Smooth muscle cell (in vitro differentiated cells): ENCODE measurements at regions not wholly inside any gene's neighbourhood (a gene's known extent, or its start where the extent isn't known, plus 50 kb on each side); places are given as distances from the start of the nearest gene placed in this dataset.

ENCODE experiments used
- DNase-seq: peaks from one replicate; lab custom pipeline; 2025; ENCODE audit not compliant: unreplicated experiment; lab: John Stamatoyannopoulos, UW
- H2AFZ ChIP-seq: fragments of 200-600 bp; sonication (generic); 2 replicates; pipeline ENCODE4 v1.6.0; 2016; ENCODE audit warnings: antibody characterized with exemption, low read depth, mild to moderate bottlenecking
- H3F3A ChIP-seq: fragments of 200-600 bp; sonication (generic); 2 replicates; pipeline ENCODE4 v1.6.0; 2017; ENCODE audit warnings: antibody characterized with exemption, low read depth
- H3K27ac ChIP-seq: fragments of 200-600 bp; sonication (generic); 2 replicates; pipeline ENCODE4 v1.5.1; 2016; ENCODE audit warnings: low read depth, mild to moderate bottlenecking
- H3K27me3 ChIP-seq: fragments of 200-600 bp; sonication (generic); 2 replicates; pipeline ENCODE4 v1.6.1; 2016; ENCODE audit warnings: low read depth, mild to moderate bottlenecking
- H3K36me3 ChIP-seq: fragments of 200-600 bp; sonication (generic); 2 replicates; pipeline ENCODE4 v1.5.1; 2016; ENCODE audit warnings: low read depth
- H3K4me1 ChIP-seq: fragments of 200-600 bp; sonication (generic); 2 replicates; pipeline ENCODE4 v1.5.1; 2016; ENCODE audit warnings: low read depth
- H3K4me2 ChIP-seq: fragments of 200-600 bp; sonication (generic); 2 replicates; pipeline ENCODE4 v1.6.0; 2016; ENCODE audit warnings: mild to moderate bottlenecking
- H3K4me3 ChIP-seq: fragments of 200-600 bp; sonication (generic); 2 replicates; pipeline ENCODE4 v1.5.1; 2016; ENCODE audit warnings: mild to moderate bottlenecking
- H3K79me2 ChIP-seq: fragments of 200-600 bp; sonication (generic); 2 replicates; pipeline ENCODE4 v1.6.0; 2016; ENCODE audit warnings: low read depth, mild to moderate bottlenecking
- H3K9ac ChIP-seq: fragments of 200-600 bp; sonication (generic); 2 replicates; pipeline ENCODE4 v1.6.0; 2016; ENCODE audit warnings: low read depth
- H3K9me3 ChIP-seq: fragments of 200-600 bp; sonication (generic); replicated peaks from 2 replicates; pipeline ENCODE4 v1.5.1; 2016; ENCODE audit warnings: low read depth
- H4K20me1 ChIP-seq: fragments of 200-600 bp; sonication (generic); 2 replicates; pipeline ENCODE4 v1.6.0; 2016; ENCODE audit warnings: low read depth
- WGBS: methylation state at CpG from one replicate; pipeline ENCODE4 v1.1.7; 2016; ENCODE audit warnings: low lambda C conversion rate; 5-methylcytosine and 5-hydroxymethylcytosine counted together
- TF ChIP-seq, protein P1 (sequence below): fragments of 200-600 bp; sonication (generic); IDR thresholded peaks from 2 replicates; pipeline ENCODE4 v1.5.1; 2017; ENCODE audit warnings: borderline replicate concordance, mild to moderate bottlenecking, antibody characterized with exemption; ENCODE audit not compliant: insufficient read depth, poor library complexity, severe bottlenecking

DNA sequence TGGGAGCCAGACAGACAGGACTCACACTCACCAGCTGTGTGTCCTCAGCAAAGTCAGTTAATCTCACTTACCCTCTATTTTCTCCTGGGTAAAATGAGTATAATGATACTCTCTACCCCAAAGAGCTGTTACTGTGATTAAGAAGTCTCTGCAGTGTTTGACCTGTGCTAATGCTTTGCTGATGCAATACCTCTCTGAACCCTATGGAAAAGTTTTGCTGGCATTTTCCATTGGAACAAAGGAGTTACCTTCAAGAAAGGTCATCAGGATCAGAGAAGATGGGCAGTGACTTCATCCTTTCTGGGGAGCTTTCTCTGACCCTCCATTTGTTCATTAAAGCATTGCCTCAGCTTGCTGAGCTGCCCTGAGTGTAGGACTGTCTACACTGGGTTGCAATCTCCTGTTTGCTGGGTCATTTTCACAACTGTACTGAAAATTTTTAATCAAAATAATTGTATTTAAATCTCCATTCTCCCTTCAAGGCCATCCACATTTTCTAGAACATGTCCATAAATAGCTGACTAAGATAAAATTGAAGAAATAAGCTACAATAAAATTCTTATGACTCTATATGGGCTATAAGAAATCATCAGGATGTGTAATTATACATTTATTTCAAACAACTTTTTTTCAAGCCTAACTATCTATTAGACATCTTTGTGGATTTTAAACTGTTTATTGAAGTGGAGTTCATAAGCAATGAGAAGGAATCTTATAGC lies 272.8 kb upstream of the CPEB2 start:
- DNase-seq = no peak
- no peaks in the 10 kb centered on the region for H4K20me1 ChIP-seq
- H3K4me1 ChIP-seq = no peaks in the 10 kb centered on the region
- no peaks in the 10 kb centered on the region for H3K9me3 ChIP-seq
- TF ChIP-seq, protein P1, sequence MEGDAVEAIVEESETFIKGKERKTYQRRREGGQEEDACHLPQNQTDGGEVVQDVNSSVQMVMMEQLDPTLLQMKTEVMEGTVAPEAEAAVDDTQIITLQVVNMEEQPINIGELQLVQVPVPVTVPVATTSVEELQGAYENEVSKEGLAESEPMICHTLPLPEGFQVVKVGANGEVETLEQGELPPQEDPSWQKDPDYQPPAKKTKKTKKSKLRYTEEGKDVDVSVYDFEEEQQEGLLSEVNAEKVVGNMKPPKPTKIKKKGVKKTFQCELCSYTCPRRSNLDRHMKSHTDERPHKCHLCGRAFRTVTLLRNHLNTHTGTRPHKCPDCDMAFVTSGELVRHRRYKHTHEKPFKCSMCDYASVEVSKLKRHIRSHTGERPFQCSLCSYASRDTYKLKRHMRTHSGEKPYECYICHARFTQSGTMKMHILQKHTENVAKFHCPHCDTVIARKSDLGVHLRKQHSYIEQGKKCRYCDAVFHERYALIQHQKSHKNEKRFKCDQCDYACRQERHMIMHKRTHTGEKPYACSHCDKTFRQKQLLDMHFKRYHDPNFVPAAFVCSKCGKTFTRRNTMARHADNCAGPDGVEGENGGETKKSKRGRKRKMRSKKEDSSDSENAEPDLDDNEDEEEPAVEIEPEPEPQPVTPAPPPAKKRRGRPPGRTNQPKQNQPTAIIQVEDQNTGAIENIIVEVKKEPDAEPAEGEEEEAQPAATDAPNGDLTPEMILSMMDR = no peak
- no peak overlapping the region for H2AFZ ChIP-seq
- H3K4me2 ChIP-seq = no peak overlapping the region
- H3K27me3 ChIP-seq = no peaks in the 10 kb centered on the region
- H3K9ac ChIP-seq = no peak overlapping the region
- no peaks in the 10 kb centered on the region for H3K79me2 ChIP-seq
- H3K27ac ChIP-seq = no peak overlapping the region
- H3K36me3 ChIP-seq = no peaks in the 10 kb centered on the region
- H3K4me3 ChIP-seq = no peak overlapping the region
- no peaks in the 10 kb centered on the region for H3F3A ChIP-seq

DNA sequence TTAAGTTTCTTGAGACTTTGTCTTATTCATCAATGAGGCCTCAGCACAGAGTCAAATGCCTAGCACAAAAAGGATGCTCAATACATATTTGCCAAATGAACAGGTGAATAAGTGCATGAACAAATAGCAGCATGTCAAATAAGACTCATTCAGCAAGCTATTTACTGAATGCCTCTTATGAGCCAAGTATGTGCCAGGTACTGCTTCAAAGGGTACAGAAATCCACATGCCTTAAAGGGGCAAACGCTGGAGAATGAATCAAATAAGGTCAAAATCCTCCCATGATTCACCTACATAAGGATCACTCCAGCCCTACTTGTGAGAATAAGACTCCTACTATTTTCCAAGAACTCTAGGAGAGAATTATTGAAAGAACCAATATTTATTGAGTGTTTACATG lies 260.2 kb upstream of the CPEB2 start:
- H4K20me1 ChIP-seq = no peaks in the 10 kb centered on the region
- no peak overlapping the region for H3K4me3 ChIP-seq
- no peak overlapping the region for H3K9ac ChIP-seq
- WGBS = 92% methylated on average over 1 of the region's 1 CpG
- no peaks in the 10 kb centered on the region for H3K4me1 ChIP-seq
- no peak for DNase-seq
- H3K4me2 ChIP-seq = no peak overlapping the region
- no peaks in the 10 kb centered on the region for H3K36me3 ChIP-seq
- peaks cover 10% of the 10 kb centered on the region for H3K27me3 ChIP-seq
- TF ChIP-seq, protein P1 = no peak
- no peaks in the 10 kb centered on the region for H3F3A ChIP-seq
- H3K9me3 ChIP-seq = no peaks in the 10 kb centered on the region
- H2AFZ ChIP-seq = no peak overlapping the region
- H3K27ac ChIP-seq = no peak overlapping the region
- H3K79me2 ChIP-seq = no peaks in the 10 kb centered on the region

DNA sequence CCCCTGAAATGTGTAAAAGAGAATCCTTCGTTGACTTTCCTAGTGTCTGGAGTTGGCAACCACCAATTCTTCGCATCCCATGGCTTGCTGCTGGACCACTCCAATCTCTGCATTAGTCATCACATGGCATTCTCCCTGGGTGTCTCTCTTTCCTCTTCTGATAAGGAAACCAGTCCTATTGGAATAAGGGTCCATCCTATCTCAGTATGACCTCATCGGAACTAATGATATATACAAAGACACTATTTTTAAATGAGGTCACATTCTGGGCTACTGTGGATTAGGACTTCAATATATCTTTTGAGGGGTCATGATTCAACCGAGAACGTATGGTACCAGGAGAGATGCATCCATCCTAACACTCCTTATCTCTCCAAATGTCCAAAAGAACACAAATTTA lies 259.1 kb upstream of the CPEB2 start:
- no peaks in the 10 kb centered on the region for H3K4me1 ChIP-seq
- TF ChIP-seq, protein P1 = no peak
- no peak for DNase-seq
- no peak overlapping the region for H3K4me2 ChIP-seq
- H3K9ac ChIP-seq = no peak overlapping the region
- H4K20me1 ChIP-seq = no peaks in the 10 kb centered on the region
- H3F3A ChIP-seq = no peaks in the 10 kb centered on the region
- no peak overlapping the region for H2AFZ ChIP-seq
- H3K9me3 ChIP-seq = no peaks in the 10 kb centered on the region
- no peak overlapping the region for H3K27ac ChIP-seq
- H3K79me2 ChIP-seq = no peaks in the 10 kb centered on the region
- H3K4me3 ChIP-seq = no peak overlapping the region
- WGBS = 90% methylated on average over 5 of the region's 5 CpGs
- H3K36me3 ChIP-seq = no peaks in the 10 kb centered on the region
- H3K27me3 ChIP-seq = peaks cover 2% of the 10 kb centered on the region

DNA sequence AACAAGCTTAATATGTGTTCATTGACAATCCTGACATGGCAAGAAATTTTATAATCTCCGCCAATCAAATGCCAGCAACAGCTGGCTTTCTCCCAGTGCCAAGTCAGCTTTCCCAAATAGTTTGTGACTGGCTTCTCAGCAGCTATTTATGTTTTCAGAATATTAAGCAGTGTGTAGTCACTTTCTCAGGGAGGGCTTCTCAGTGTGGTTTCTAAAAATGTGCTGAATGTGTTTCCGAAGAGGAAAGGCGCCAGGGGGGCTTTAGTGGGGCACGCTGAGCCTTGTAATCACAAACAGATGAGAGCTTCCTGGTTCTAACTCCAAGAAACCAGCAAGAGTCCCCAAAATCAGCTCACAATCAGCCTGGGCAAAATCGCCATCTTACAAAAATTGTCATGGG lies 258.7 kb upstream of the CPEB2 start:
- 69% methylated on average over 5 of the region's 5 CpGs for WGBS
- Histone ChIP-seq H3K79me2 (no peaks in the 10 kb centered on the region), H3K9me3 (no peaks in the 10 kb centered on the region), H3K9ac (no peak overlapping the region), H4K20me1 (no peaks in the 10 kb centered on the region), H3K4me2 (no peak overlapping the region), H2AFZ (no peak overlapping the region), H3K27ac (no peak overlapping the region), H3K4me1 (no peaks in the 10 kb centered on the region), H3K36me3 (no peaks in the 10 kb centered on the region), H3F3A (no peaks in the 10 kb centered on the region), H3K27me3 (no peaks in the 10 kb centered on the region), H3K4me3 (no peak overlapping the region)
- TF ChIP-seq, protein P1 = no peak
- DNase-seq = no peak
